Myocyte (in vitro differentiated cells): ENCODE measurements at regions not wholly inside any gene's neighbourhood (a gene's known extent, or its start where the extent isn't known, plus 50 kb on each side); places are given as distances from the start of the nearest gene placed in this dataset.
A peak's percentile ranks its signal among the peaks of the same experiment; 100 is the strongest.

Experiments
- DNase-seq: peaks from one replicate; pipeline ENCODE4 v3.0.0-alpha.2; 2012; ENCODE audit warnings: low read depth

DNA sequence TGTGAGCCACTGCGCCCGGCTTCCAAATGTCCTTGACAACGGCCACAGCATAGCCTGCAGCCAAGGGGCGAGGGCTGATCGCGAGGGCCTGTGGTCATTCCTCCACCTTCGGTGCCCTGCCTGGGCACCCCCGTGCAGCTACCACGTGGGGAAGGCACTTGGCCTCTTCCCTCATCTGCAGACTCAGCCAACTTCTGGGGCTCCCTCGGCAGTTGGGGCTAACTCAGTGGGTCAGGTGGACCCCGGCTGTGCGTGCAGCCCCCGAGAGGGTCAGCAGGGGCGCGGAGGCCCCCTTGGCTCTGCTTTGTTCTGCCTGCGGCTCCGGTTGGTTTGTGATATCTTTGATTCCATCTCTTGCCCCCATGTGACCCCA is 52.9 kb upstream of the BHLHE23 start:
- DNase-seq: no peak

DNA sequence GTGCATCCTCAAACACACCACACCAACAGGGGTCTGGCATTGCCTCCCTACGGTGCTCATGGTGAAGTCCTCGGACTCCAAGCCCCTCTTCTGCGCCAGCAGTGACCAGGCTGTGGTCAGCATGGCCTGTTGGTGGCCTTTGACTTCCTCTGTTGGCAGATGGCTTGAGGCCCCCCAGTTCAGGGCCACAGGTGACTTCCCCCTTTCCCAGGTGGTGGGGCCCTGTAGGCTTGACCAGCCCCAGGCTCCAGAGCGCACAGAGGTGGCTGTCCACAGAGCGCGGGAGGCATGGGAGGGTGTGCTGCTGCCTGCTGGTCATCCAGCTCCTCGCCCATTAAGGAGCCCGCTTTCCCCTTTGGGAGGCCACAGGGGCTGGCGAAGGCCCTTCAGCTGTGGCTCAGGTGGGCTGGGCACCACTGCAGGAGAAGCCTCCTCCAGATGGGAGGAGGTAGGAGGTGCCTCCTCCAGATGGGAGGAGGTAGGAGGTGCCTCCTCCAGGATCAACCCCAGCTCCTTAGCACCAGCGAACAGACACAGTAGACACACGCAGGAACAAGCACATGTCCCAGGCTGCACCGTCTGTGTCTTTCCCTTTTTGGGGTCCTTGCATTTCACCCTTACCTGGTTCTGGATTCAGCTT is 52.1 kb upstream of the BHLHE23 start:
- no peak for DNase-seq

DNA sequence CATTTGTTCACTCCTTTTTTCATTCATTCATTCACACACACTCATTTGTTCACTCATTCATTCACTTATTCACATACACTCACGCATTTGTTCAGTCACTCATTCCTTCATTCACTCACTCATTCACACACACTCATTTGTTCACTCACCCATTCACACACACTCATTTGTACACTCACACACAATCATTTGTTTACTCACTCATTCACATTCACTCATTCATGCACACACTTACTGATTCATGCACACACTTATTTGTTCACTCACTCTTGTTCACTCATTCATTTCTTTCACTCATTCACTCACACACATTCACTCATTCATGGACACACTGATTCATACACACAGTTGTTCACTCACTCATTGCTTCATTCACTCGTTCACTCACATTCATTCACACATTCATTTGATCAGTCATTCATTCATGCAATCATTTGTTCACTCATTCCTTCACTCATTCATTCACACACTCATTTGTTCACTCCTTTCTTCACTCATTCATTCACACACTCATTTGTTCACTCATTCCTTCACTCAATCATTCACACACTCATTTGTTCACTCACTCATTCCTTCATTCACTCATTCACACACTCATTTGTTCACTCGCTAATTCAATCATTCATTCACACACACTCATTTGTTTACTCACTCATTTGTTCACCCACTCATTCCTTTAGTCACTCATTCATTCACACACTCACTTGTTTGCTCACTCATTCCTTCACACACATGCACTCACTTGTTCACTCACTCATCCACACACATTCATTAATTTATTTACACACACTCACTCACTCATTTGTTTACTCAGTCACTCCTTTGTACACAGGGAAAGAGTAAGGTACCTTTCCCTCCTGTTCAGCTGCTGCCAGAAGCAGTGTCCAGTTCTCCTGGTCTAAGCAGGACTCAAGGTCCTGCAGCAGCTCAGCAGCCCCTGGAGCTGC is 50.7 kb upstream of the BHLHE23 start:
- DNase-seq: peak; percentile 49

DNA sequence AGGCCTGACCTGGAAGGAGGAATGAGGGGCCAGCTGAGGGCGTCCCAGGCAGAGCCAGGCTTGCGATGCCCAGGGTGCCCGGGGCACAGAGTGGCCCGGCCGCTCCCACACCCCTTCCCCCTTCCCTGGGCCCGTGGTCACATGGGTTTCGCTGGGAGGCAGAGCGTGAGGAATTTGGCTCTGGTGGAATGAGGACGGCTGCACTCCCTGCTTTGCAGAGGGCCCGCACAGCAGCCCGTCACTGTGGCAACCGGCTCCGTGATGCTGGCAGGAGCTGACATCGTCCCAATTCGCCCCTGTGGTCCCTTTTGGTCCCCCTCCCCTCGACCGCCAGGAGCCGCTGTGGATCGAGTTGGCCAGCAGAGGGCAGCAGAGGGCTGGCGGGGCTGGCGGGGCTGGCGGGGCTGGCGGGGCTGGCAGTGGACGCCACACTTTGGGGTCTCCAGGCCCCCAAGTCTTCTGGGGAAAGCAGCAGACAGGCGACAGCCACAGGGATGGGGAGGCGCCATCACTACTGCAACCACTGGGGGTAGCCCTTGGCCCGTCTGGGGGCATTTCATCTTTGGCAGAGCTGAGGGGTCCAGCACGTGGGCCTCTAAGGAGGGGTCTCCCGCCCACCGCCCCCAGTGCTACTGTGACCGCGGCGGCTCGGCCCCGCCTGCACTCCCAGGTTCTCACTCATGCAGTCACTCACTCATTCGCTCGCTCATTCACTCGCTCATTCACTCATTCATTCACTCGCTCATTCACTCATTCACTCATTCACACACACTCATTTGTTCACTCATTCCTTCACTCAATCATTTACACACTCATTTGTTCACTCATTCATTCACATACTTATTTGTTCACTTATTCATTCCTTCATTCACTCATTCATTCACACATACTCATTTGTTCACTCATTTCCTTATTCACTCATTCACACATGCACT is 49.7 kb upstream of the BHLHE23 start:
- peak; percentile 27 for DNase-seq
